SK-N-MC (cell line): ENCODE measurements at regions not wholly inside any gene's neighbourhood (a gene's known extent, or its start where the extent isn't known, plus 50 kb on each side); places are given as distances from the start of the nearest gene placed in this dataset.
"Not testable (repeated sequence)": the region's sequence is repeated elsewhere in the genome, so short reads cannot be mapped to it uniquely, and the experiment has no call there.

ENCODE experiments used
- DNase-seq: peaks from one replicate; pipeline ENCODE4 v3.0.0-alpha.2; 2011; ENCODE audit warnings: low read depth, low spot score
- H3K27ac ChIP-seq: fragments of 200-600 bp; sonication (generic); 2 replicates; pipeline ENCODE4 v1.5.1; 2016; ENCODE audit warnings: mixed run types
- H3K36me3 ChIP-seq: fragments of 200-600 bp; sonication (generic); 2 replicates; pipeline ENCODE4 v1.6.1; 2017; ENCODE audit warnings: antibody characterized with exemption, low read length, mixed read lengths; ENCODE audit not compliant: insufficient read depth
- H3K4me3 ChIP-seq: fragments of 200-600 bp; sonication (generic); 2 replicates; pipeline ENCODE4 v1.5.1; 2016
- H3K9ac ChIP-seq: fragments of 200-600 bp; sonication (generic); 2 replicates; pipeline ENCODE4 v1.8.0; 2017; ENCODE audit warnings: mixed run types, mixed read lengths; ENCODE audit not compliant: insufficient read length
- H3K9me3 ChIP-seq: fragments of 200-600 bp; sonication (generic); 2 replicates; pipeline ENCODE4 v1.6.1; 2017; ENCODE audit warnings: low read depth, mild to moderate bottlenecking, antibody characterized with exemption, low read length, moderate library complexity, mixed read lengths
- EZH2 ChIP-seq: fragments of 200-600 bp; sonication (generic); IDR thresholded peaks from one replicate; pipeline ENCODE4 v1.6.1; 2017; ENCODE audit warnings: antibody characterized with exemption
- FOXP2 ChIP-seq: optimal IDR thresholded peaks from 2 replicates; pipeline ENCODE3; 2011; ENCODE audit warnings: mild to moderate bottlenecking, moderate library complexity; ENCODE audit not compliant: insufficient read depth; ENCODE audit errors: extremely low read length, control extremely low read depth
- POLR2AphosphoS5 ChIP-seq: IDR thresholded peaks from 2 replicates; pipeline ENCODE4 v1.6.1; 2012; ENCODE audit warnings: mild to moderate bottlenecking, low read depth, low read length, borderline replicate concordance

GRCh38 chr2:106323337-106324013, 129.4 kb upstream of the UXS1 start:
- Histone ChIP-seq H3K9me3 (no peaks in the 10 kb centered on the region), H3K9ac (no peak overlapping the region), H3K4me3 (no peak overlapping the region), H3K27ac (no peak overlapping the region), H3K36me3 (no peaks in the 10 kb centered on the region)
- TF ChIP-seq FOXP2 (no peak), EZH2 (no peak)
- DNase-seq: no peak

GRCh38 chr2:106322281-106322680, 128.2 kb upstream of the UXS1 start:
- Histone ChIP-seq H3K36me3 (no peaks in the 10 kb centered on the region), H3K9ac (no peak overlapping the region), H3K9me3 (no peaks in the 10 kb centered on the region), H3K27ac (no peak overlapping the region), H3K4me3 (no peak overlapping the region)
- TF ChIP-seq FOXP2 (no peak), POLR2AphosphoS5 (no peak), EZH2 (no peak)
- DNase-seq: no peak

GRCh38 chr2:106320439-106320838, 126.3 kb upstream of the UXS1 start:
- not testable (repeated sequence) for H3K9me3 ChIP-seq, H3K9ac ChIP-seq, H3K27ac ChIP-seq, DNase-seq, H3K36me3 ChIP-seq, H3K4me3 ChIP-seq

- TF ChIP-seq FOXP2 (no peak), POLR2AphosphoS5 (no peak), EZH2 (no peak)
- H3K4me3 ChIP-seq: no peak overlapping the region
- no peaks in the 10 kb centered on the region for H3K9me3 ChIP-seq
- H3K9ac ChIP-seq: no peak overlapping the region
- no peaks in the 10 kb centered on the region for H3K36me3 ChIP-seq
- no peak overlapping the region for H3K27ac ChIP-seq
- DNase-seq: no peak
Measured at GRCh38 chr2:106316915-106317314, 122.8 kb upstream of the UXS1 start.

- no peak overlapping the region for H3K4me3 ChIP-seq
- DNase-seq: no peak
- no peaks in the 10 kb centered on the region for H3K9me3 ChIP-seq
- no peak for TF ChIP-seq POLR2AphosphoS5
- no peak for TF ChIP-seq EZH2
- no peak overlapping the region for H3K9ac ChIP-seq
- no peak overlapping the region for H3K27ac ChIP-seq
- no peaks in the 10 kb centered on the region for H3K36me3 ChIP-seq
Measured at GRCh38 chr2:106314444-106314843, 120.3 kb upstream of the UXS1 start.

GRCh38 chr2:106311041-106311370, 116.9 kb upstream of the UXS1 start:
- H3K27ac ChIP-seq: no peak overlapping the region
- no peak for TF ChIP-seq POLR2AphosphoS5
- TF ChIP-seq FOXP2: no peak
- no peak for TF ChIP-seq EZH2
- no peaks in the 10 kb centered on the region for H3K9me3 ChIP-seq
- DNase-seq: no peak
- H3K4me3 ChIP-seq: no peak overlapping the region
- no peaks in the 10 kb centered on the region for H3K36me3 ChIP-seq
- no peak overlapping the region for H3K9ac ChIP-seq

GRCh38 chr2:106307860-106308259, 113.8 kb upstream of the UXS1 start:
- no peak overlapping the region for H3K9ac ChIP-seq
- DNase-seq: no peak
- H3K36me3 ChIP-seq: no peaks in the 10 kb centered on the region
- no peak overlapping the region for H3K4me3 ChIP-seq
- TF ChIP-seq EZH2 (no peak), POLR2AphosphoS5 (no peak), FOXP2 (no peak)
- no peaks in the 10 kb centered on the region for H3K9me3 ChIP-seq
- no peak overlapping the region for H3K27ac ChIP-seq

GRCh38 chr2:106306387-106306786, 112.3 kb upstream of the UXS1 start:
- Histone ChIP-seq H3K36me3 (no peaks in the 10 kb centered on the region), H3K27ac (no peak overlapping the region), H3K9me3 (no peaks in the 10 kb centered on the region), H3K4me3 (no peak overlapping the region), H3K9ac (no peak overlapping the region)
- TF ChIP-seq POLR2AphosphoS5 (no peak), FOXP2 (no peak), EZH2 (no peak)
- no peak for DNase-seq

- H3K27ac ChIP-seq: no peak overlapping the region
- H3K36me3 ChIP-seq: no peaks in the 10 kb centered on the region
- no peak overlapping the region for H3K9ac ChIP-seq
- no peak overlapping the region for H3K4me3 ChIP-seq
- TF ChIP-seq EZH2: no peak
- TF ChIP-seq FOXP2: no peak
- no peak for TF ChIP-seq POLR2AphosphoS5
- H3K9me3 ChIP-seq: no peaks in the 10 kb centered on the region
- no peak for DNase-seq
Measured at GRCh38 chr2:106304612-106305184, 110.6 kb upstream of the UXS1 start.
